ENCODE measurements at regions not wholly inside any gene's neighbourhood (a gene's known extent, or its start where the extent isn't known, plus 50 kb on each side); places are given as distances from the start of the nearest gene placed in this dataset.
A peak's percentile ranks its signal among the peaks of the same experiment; 100 is the strongest.

DNA sequence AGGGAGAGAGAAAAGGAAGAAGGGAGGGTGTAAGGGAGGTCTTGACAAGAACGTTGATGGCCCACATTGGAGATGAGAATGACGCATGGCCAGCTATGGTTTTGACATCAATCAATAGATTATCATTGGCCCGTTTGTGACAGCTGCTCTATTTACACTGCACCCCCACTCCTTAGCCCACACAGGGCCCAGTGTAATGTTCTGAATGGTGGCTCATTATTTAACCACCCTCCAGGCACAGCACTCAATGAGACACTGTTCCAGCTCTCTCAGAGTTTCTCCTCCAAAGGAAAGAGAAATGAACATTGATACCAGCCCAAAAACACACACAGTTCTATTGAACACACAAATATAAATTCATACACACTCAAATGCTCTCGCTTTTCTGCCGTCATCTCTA, 173.0 kb upstream of the IPO5 start:
- FAIRE-seq = no peak

DNA sequence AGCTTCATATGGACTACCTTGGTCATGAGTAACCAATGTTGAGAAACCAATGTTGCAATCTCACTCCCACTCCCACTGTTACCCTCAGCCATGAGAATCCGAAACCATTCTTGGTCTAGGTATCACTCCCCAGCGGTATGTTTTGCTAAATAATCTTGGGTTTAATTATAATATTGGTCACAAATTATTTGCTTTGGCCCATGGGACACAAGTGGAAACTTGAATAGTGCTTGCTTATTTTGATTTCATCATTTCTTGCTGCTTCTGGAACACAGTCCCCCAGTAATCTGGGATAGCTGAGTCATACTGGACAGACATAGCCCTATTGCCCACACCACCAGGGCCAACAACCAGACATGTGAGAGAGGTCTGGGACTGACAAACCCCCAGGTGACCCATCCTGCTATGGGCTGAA, 171.6 kb upstream of the IPO5 start:
- FAIRE-seq (no peak), DNase-seq (ENCODE audit: low spot score) (no peak)

More for the DNA sequence above, 173.0 kb upstream of the IPO5 start:
- DNase-seq (ENCODE audit: low spot score) = no peak

DNA sequence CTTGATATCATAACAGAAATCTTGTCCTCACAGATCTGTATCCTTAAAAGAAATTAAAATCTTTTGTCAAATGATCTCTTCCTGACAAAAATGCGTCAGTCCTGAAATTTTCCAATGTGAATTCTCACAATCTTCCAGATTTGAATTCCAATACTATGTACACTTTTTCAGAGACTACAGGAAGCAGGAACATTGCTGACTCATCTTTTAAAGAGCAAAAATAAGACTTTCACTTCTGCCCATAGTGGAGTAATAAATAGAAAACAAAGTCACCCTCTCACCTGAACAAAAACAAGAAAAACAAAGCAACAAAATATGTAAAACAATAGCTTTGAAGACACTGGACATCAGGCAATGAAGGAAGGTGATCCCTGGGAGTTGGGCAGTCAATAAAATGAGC, 167.0 kb upstream of the IPO5 start:
- no peak for FAIRE-seq
- no peak for DNase-seq (ENCODE audit: low spot score)

DNA sequence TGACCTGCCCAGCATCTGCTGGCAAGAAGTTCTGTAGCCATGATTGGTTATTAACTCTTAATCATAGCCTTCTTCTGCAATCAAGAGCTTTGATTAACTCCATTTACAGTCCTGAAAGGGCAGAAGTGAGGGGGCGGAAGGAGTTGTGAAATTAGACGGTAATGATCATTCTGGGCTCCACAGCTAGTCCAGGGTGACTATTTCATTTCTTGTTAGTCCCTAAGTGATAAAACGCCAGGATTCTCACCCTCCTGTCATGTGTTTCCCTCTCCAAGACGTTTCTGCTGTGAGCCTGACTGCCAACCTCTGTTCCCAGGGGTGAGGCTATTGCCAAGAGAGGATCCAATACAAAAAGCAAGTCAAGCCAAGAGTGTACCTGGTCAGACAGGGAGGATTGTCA, 155.9 kb upstream of the IPO5 start:
- FAIRE-seq = no peak
- no peak for DNase-seq (ENCODE audit: low spot score)

DNA sequence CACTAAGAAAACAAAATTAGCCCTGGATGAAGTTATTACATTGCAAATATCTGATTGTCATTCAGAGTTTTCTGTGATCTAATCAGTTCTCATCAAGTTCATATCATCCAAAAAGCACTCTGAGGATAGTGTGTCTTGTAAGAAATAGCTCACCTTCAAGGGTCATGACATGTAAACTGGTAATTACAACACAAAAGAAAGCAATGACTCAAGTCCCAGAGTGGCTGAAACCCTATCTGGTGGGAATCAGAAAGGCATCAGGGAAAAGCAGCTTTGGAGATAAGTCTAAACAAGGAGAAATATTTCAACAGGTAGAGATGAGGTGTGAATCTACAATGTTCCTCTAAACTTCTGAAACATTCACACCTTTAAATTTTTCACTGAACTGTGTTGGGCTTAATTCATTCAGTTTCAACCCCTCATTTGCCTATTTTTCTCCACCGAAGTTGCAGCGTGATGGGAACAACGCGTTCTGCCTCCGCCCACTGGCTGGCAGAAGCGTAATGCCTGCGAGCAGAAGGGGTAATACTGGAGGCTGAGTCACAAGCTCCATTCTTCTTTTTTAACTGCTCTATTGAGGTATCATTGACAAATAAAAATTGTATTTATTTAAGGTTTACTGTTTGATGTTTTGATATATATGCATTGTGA, 155.2 kb upstream of the IPO5 start:
- FAIRE-seq (no peak), DNase-seq (ENCODE audit: low spot score) (no peak)

DNA sequence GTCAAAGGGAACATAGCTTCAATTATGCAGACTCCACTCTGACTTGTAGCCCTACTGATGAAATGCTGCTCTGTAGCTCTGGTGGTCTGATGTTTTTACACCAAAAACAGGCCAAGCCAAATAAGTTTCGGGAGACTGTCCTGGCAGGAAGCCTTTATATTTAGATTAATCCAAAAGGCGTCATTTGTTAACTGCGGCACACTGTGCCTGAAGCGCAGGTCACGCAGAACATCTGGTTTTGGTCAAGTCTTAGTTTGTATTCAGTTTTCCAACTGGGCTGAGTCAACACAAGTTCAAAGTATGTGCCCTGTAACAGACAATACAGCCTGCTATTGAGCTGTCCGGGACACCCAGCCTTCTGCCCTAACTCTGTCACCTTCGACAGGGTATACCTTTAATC, 154.6 kb upstream of the IPO5 start:
- no peak for DNase-seq (ENCODE audit: low spot score)
- FAIRE-seq = no peak

DNA sequence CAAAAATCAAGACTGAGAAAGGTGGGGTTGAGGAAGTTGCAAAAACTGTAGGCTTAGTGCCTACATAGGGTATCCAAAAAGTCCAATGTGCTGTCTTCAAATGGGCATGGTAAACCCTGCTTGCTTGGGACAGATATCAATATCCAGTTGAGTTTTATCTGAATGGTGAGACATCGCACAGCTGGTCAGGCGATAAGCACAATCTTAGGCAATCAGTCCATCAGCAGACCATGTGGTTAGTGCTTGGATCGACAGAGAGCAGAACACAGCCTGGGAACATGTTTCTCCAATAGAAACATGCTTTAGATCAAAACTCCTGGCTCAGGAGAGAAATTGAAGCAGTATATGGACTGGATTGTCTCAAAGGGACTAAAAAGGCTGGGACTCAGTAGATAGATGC, 151.3 kb upstream of the IPO5 start:
- DNase-seq (ENCODE audit: low spot score) (no peak), FAIRE-seq (no peak)

DNA sequence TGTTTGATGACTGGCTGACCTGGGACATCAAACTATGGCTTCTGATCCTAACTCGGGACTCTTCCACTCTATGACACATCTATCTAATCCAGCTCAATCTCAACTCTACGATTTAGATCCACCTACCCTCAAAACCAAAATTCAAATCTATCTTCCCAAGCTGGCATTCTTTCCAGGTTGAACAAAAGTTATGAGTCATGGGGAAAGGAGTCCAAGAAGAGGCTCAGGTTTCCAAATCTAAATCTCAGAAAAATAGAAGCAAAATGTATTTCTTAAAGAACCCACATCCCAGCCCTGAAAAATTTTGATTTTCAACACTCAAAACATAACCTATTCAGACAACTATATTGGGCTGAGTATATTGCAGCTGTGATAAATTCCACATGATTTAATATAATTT, 143.9 kb upstream of the IPO5 start:
- DNase-seq (ENCODE audit: low spot score) (no peak), FAIRE-seq (no peak)

DNA sequence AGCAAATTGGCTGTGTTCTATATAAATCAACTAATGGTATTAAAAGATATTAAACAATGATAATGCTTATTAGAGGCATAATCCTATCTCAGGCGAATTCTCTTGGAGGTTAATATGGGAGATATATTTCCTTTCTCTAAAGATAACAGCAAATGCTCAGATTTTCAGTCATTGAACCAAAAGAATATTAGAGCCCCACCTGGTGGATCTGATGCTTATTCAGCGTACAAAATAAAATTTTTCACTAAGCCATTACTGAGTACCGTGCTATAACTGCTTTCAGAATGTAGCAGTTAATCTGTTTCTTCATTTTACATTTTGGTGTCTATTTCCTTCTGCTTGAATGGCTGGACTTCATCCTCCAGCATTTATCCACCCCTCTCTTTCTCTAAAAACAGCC, 143.3 kb upstream of the IPO5 start:
- no peak for FAIRE-seq
- DNase-seq (ENCODE audit: low spot score) = no peak

DNA sequence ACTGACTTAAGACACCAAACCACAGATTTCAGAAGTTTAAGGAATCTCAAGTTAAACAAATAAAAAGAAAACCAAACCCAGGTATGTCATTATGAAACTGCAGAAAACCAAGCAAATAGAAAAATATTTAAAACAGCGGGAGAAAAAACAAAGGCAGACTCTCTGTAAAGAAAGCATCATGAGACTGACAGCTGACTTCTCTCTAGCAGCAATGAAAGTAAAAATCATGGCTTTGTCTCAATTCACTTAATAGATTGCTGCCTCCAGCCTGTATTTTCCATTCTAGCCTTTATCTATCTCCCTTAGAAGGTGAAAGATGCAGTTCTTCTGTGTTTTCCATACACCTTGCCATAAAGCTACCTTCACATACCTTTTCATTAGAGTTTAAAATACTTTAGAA, 131.1 kb upstream of the IPO5 start:
- DNase-seq (ENCODE audit: low spot score) (no peak), FAIRE-seq (no peak)

DNA sequence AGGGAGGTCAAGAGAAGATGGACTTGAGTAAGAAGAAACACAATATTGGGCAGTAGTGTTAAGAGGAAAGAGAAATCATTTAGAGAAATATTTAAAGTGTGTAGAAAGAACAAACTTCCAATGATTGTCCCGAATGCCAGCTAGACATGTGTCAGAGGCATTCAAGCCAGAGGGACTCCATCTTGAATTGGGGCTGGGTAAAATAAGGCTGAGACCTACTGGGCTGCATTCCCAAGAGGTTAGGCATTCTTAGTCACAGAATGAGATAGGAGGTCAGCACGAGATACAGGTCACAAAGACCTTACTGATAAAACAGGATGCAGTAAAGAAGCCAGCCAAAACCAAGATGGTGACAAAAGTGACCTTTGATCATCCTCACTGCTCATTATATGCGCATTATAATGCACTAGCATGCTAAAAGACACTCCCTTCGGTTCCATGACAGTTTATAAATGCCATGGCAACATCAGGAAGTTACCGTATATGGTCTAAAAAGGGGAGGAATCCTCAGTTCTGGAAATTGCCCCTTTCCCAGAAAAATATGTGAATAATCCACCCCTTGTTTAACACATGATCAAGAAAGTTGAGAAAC, 127.0 kb upstream of the IPO5 start:
- DNase-seq (ENCODE audit: low spot score) = no peak
- no peak for FAIRE-seq

DNA sequence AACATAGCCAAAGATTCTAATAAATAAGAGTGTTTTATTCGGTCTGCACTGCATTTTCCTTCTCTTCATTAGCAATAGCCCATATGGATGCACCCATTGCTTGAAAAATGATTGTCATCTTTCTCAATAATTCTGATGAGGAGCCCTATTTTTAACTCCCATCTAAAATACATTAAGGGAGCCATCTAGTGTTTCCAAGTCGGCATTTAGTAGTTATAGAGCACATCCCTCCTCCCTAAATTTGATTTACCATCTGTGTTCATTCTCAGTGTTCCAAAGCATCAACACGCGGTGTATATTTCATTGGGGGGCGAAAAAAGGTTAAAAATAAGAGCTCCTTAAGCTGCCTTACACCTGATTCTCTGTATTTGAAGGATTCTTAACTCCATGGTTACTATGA, 119.2 kb upstream of the IPO5 start:
- FAIRE-seq = no peak
- no peak for DNase-seq (ENCODE audit: low spot score)

DNA sequence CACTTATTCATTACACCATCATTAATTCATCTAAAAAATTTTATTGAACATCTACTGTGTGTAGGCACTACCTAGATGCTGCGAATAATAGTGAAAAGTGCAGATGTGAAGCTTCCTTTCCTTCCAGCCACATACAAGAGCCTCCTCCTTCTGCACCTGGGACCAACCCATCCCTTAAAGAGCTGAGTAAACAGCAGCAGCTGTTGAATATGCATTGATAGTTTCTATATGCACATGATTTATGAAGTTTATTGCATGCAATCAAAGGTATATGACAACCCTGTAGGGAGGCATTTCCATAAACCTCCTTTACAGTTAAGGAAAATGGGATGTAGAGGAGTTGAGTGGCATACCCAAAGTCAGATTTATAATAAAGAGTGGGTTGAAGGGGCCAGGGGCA, 110.3 kb upstream of the IPO5 start:
- DNase-seq (ENCODE audit: low spot score) = no peak

DNA sequence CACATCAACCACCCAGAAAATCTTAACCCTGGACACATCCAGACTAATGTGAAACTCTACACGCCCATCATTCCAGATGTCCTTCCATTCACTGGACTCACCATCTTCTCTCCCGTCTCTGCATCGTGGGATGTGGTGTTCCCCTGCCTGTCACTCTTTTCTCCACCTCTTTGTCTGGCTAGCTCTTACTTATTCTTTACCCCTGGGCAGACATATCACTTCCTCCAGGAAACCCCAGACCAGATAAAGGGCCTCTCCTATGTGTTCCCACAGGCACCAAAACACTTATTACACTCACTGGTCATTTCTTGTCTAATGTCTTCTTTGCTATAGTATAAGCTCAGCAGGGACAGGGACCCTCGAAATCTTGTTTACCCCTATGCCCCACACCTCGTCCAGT, 109.3 kb upstream of the IPO5 start:
- FAIRE-seq (no peak), DNase-seq (ENCODE audit: low spot score) (no peak)

More for the DNA sequence above, 110.3 kb upstream of the IPO5 start:
- no peak for FAIRE-seq

DNA sequence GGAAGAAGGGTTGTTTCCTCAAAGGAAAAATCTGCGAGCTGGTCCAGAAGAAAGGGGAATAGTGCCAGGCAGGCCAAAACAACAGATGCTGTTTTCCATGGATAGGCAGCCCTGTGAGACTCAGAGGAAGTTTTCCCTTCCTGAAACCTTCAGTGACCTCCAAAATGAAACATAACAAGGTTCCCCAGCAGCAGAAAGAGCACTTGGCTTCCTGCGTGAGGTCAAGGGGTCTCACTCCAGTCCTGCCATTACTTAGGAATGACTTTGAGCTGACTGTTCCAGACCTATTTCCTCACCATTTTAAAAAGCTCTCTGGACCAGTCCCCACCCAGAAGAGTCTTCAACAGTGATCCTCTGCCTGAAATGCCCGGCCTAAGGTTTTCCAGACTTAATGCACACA, 104.6 kb upstream of the IPO5 start:
- DNase-seq (ENCODE audit: low spot score) (no peak), FAIRE-seq (no peak)

DNA sequence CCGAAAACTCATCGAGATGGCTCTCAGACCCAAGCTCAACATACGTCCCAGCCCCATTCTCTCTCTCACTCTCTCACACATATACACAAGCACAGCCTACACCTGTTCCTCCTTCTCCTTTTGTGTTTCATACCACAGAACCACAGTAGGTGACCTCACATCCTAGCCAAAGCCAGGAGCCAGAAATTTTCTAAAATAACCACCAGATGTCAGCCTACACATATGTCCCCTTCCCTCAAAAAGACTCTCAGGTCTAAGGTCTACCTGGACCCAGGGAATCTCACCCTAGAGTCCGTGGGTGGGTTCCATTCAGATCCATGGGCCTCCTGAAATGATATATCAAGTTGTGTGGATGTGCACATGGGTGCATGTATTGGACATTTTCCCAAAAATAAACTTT, 104.2 kb upstream of the IPO5 start:
- DNase-seq (ENCODE audit: low spot score) = peak; percentile 11
- no peak for FAIRE-seq

DNA sequence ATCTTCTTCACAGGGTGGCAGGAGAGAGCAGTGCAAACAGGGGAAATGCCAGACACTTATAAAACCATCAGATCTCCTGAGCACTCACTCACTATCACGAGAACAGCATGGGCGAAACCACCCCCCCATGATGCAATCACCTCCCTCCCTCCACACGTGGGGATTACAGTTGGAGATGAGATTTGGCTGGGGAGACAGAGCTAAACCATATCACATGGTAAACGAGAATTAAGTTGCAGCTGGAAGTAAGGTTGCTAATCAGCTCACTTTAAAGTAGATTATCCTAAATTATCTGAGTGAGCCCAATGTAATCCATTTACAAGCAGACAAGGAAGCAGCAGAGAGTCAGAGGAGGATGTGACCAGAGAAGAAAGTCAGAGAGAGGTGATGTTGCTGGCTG, 102.2 kb upstream of the IPO5 start:
- DNase-seq (ENCODE audit: low spot score) (no peak), FAIRE-seq (no peak)

DNA sequence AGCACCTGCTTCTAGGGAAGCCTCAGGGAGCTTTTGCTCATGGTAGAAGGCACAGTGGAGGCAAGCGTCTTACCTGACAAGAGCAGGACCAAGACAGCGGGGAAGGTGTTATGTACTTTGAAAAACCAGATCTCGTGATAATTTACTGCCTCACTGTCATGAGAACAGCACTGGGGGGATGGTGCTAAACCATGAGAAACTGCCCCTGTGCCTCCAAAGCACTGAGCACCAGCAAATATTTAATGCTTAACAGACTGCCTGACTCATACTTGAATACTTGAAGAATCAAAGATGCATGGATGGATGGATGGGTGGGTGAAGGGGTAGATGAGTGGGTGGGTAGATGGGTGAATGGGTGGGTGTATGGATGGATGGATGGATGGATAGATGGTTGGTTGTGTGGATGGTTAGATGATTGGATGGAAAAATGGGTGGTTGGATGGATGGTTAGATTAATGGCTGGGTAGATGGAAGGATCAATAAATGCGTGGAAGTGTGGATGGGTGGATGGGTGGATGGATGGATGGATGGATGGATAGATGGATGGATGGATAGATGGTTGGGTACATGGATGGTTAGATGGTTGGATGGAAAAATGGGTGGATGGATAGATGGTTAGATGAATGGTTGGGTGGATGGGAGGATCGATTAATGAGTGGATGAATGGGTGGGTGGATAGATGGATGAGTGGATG, 101.1 kb upstream of the IPO5 start:
- FAIRE-seq (no peak), DNase-seq (ENCODE audit: low spot score) (no peak)

DNA sequence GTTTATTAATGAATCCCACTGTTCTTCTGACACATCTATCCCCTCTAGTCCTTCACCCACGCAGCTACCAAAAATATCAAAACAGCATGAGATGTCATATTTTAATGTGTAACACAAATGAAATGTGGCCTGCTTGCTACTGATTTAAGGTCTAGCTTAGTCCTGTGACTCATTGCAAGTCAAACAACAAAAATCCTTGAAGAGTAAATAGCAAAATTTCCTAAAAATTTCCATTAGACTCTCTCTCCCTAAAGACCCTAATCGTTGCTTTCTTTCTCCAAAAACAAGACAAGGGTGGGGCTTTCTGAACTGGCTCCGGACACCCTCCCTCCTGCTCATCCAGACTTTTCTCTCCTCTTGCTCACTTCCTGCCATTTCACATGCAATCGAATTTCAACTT, 99.9 kb upstream of the IPO5 start:
- DNase-seq (ENCODE audit: low spot score) (no peak), FAIRE-seq (no peak)

DNA sequence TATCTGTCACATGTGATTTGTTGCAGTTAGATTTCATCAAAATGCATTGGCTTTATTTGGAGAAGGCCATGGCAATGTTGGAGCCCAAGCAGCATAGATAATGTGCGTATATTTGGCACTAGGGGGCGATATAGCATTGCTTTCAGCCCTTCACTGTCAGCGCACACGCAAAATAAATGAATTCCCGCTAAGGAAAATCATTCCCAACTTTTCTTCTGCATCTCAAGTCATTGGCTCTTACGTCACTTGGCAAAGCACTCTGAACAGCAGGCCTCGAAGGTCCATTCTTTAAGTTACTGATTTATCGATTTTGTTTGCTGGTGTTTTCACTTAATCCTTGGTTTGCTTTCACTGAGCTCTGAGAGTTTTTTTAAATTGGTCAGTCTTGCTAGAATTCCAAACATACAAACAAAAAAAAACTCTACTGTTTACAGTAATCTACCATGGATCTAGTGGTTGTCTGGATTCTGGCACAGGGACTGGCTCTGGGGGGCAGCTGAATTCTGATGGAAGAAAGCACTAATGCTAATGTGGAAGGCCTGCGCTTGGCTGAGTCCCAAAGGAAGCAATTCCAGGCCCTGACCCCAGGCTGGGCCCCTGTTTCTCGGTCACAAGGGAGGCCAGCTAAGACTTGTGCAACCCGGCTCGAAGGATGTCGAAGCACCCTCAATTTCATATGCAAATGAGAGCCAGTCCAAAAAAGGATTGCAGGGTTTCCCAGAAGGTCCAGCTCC, 97.7 kb upstream of the IPO5 start:
- DNase-seq (ENCODE audit: low spot score) (peak; percentile 35), FAIRE-seq (no peak)

DNA sequence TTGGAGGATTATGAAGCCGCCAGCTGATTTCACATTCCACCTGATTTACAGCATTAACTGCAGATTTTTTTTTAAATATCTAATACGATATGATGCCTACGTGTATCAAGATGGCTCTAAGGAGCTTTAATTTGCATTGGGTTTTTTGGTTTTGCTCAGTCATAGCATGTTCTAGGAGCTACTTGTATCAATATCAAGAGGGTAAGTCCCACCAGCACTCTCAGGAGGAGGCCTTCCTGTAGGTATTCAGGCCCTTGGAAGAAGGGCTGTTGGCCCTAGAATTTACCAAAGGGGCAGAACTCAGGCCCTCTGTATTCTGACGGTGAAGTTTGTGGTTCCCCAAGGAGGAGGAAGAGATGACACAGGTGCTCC, 97.2 kb upstream of the IPO5 start:
- DNase-seq (ENCODE audit: low spot score) = no peak
- FAIRE-seq = no peak

DNA sequence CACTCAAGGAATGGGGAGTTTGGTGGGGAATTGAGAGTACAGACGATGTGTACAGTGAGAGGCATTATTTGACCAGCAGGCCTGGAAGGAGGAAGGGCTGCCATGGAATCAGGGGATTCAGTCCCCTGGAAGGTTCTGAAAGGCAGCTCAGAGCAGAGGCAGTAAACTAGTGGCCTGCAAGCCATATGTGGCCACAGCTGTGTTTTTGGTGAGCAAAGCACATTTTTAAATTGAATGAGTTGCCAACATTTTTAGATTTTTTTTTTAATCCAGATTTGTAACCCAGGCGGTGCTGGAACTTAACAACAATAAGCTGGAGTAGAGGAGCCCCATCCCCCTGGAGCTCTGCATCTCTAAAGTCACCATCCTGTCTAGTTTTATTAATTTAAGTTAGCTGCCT, 95.3 kb upstream of the IPO5 start:
- FAIRE-seq (no peak), DNase-seq (ENCODE audit: low spot score) (no peak)

DNA sequence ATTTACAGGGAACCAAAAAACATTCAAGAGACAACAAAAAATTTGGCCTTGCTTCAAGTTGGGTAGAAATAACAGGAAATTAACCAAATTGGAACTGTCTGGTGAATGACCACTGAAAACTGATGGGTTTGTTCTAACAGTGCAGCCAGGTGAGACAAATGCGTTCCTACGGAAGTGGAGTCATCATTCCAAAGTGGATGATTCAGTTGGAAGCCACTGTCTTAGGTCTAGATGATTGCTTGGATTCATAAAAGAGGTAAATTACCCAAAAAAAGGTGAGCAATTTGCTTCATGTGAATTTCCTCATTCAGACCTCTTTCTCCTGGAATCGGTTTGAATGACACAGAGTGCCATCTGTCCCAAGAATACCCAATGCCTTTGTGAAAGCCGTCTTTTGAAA, 87.1 kb upstream of the IPO5 start:
- FAIRE-seq (no peak), DNase-seq (ENCODE audit: low spot score) (no peak)
